Neutrophil (primary cell): ENCODE measurements at regions not wholly inside any gene's neighbourhood (a gene's known extent, or its start where the extent isn't known, plus 50 kb on each side); places are given as distances from the start of the nearest gene placed in this dataset.

Source experiments
- H3K27ac ChIP-seq: fragments of 200-600 bp; sonication (generic); 2 replicates; pipeline ENCODE4 v1.5.1; 2016; ENCODE audit warnings: mild to moderate bottlenecking, moderate library complexity
- H3K27me3 ChIP-seq: fragments of 200-600 bp; sonication (generic); 2 replicates; pipeline ENCODE4 v1.6.0; 2016; ENCODE audit warnings: mild to moderate bottlenecking
- H3K36me3 ChIP-seq: fragments of 200-600 bp; sonication (generic); 2 replicates; pipeline ENCODE4 v1.5.1; 2017
- H3K4me1 ChIP-seq, 2 experiments: fragments of 200-600 bp in 1 of 2; sonication (generic) in 1 of 2; 1 replicate in 1 of 2; 2 replicates in 1 of 2; pipeline versions ENCODE4 v1.5.1 to v1.6.1; 2013 to 2016; ENCODE audit warnings: low read depth in 1 of 2, low read length in 1 of 2, mild to moderate bottlenecking in 1 of 2, moderate library complexity in 1 of 2; ENCODE audit not compliant: control insufficient read depth in 1 of 2, insufficient read depth in 1 of 2
- H3K4me3 ChIP-seq, 2 experiments: fragments of 200-600 bp in 1 of 2; sonication (generic) in 1 of 2; 1 replicate in 1 of 2; 2 replicates in 1 of 2; pipeline ENCODE4 v1.5.1; 2013 to 2016; ENCODE audit warnings: low read depth in 1 of 2, low read length in 1 of 2, mild to moderate bottlenecking in 1 of 2, moderate library complexity in 1 of 2
- H3K9me3 ChIP-seq: fragments of 200-600 bp; sonication (generic); 2 replicates; pipeline ENCODE4 v1.5.1; 2016
- TF ChIP-seq, protein P1 (sequence below): fragments of 200-600 bp; sonication (generic); IDR thresholded peaks from 2 replicates; pipeline ENCODE4 v1.5.1; 2016; ENCODE audit warnings: antibody characterized with exemption

- TF ChIP-seq, protein P1, sequence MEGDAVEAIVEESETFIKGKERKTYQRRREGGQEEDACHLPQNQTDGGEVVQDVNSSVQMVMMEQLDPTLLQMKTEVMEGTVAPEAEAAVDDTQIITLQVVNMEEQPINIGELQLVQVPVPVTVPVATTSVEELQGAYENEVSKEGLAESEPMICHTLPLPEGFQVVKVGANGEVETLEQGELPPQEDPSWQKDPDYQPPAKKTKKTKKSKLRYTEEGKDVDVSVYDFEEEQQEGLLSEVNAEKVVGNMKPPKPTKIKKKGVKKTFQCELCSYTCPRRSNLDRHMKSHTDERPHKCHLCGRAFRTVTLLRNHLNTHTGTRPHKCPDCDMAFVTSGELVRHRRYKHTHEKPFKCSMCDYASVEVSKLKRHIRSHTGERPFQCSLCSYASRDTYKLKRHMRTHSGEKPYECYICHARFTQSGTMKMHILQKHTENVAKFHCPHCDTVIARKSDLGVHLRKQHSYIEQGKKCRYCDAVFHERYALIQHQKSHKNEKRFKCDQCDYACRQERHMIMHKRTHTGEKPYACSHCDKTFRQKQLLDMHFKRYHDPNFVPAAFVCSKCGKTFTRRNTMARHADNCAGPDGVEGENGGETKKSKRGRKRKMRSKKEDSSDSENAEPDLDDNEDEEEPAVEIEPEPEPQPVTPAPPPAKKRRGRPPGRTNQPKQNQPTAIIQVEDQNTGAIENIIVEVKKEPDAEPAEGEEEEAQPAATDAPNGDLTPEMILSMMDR = no peak
- Histone ChIP-seq H3K9me3 (no peaks in the 10 kb centered on the region), H3K27ac (no peak overlapping the region), H3K4me3 (no peak overlapping the region), H3K27me3 (no peaks in the 10 kb centered on the region), H3K4me1 (peaks cover 0 to 11% of the 10 kb centered on the region in 2 experiments), H3K36me3 (no peaks in the 10 kb centered on the region)
These were observed 169.2 kb upstream of the AHR start for GRCh38 chr7:17129218-17129617.

- H3K36me3 ChIP-seq = no peaks in the 10 kb centered on the region
- TF ChIP-seq, protein P1 = no peak
- no peak overlapping the region for H3K27ac ChIP-seq
- H3K9me3 ChIP-seq = no peaks in the 10 kb centered on the region
- no peaks in the 10 kb centered on the region for H3K27me3 ChIP-seq
- H3K4me3 ChIP-seq = no peak overlapping the region
- H3K4me1 ChIP-seq = peaks cover 0 to 11% of the 10 kb centered on the region in 2 experiments
These were observed 168.0 kb upstream of the AHR start for GRCh38 chr7:17130281-17131059.

DNA sequence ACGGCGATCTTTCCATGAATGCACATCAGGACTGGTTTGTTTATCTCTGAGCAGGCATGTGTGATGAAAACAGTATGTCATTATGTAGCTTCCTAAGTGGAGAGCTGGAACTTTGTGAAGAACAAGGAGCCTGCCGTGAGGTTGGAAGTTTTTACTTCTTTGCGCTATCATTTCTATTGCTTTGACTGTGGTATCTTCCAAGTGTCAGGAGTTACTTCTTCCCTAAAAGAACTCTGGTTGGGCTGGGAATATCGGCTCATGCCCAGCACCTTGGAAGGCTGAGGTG lies 167.4 kb upstream of the AHR start:
- Histone ChIP-seq H3K36me3 (no peaks in the 10 kb centered on the region), H3K9me3 (no peaks in the 10 kb centered on the region), H3K27ac (no peak overlapping the region), H3K4me3 (no peak overlapping the region), H3K27me3 (no peaks in the 10 kb centered on the region), H3K4me1 (peaks cover 0 to 11% of the 10 kb centered on the region in 2 experiments)
- TF ChIP-seq, protein P1 = no peak

DNA sequence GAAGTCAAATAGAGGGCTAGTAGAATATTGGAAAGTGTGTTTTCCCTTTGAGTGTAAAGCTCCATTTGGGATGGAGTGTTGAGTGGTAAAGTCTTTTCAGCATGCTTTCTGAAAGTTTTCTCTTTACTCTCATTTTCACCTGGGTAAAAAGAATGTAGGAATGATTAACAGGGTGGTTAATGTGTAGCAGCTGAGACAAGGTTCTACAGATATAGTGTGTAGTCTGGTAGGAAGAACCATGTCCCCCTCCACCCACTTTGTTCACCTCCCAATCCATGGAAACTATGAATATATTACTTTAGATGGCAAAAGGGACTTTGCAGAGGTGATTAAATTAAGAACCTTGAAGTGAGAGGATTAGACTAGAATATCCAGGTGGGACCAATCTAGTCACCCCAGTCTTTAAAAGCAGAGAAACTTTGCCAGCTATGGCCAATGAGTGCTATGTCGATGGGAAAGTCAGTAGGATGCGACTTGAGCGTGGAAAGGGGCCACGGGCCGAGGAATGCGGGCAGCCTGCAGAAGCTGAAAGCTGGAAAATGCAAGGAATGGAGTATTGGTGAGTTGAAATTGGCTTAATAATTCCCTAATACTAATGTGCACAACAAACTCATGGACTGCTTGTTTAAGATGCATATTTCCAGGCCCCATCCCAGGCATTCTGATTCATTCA lies 166.3 kb upstream of the AHR start:
- no peaks in the 10 kb centered on the region for H3K36me3 ChIP-seq
- peaks cover 0 to 11% of the 10 kb centered on the region in 2 experiments for H3K4me1 ChIP-seq
- H3K27ac ChIP-seq = no peak overlapping the region
- H3K9me3 ChIP-seq = no peaks in the 10 kb centered on the region
- no peak overlapping the region for H3K4me3 ChIP-seq
- TF ChIP-seq, protein P1 = no peak
- H3K27me3 ChIP-seq = no peaks in the 10 kb centered on the region

GRCh38 chr7:17132726-17133125 lies 165.7 kb upstream of the AHR start:
- Histone ChIP-seq H3K9me3 (no peaks in the 10 kb centered on the region), H3K27me3 (no peaks in the 10 kb centered on the region), H3K4me3 (no peak overlapping the region), H3K36me3 (no peaks in the 10 kb centered on the region), H3K27ac (no peak overlapping the region), H3K4me1 (peaks cover 0 to 11% of the 10 kb centered on the region in 2 experiments)
- TF ChIP-seq, protein P1 = no peak
